ENCODE measurements at regions not wholly inside any gene's neighbourhood (a gene's known extent, or its start where the extent isn't known, plus 50 kb on each side); places are given as distances from the start of the nearest gene placed in this dataset.

DNA sequence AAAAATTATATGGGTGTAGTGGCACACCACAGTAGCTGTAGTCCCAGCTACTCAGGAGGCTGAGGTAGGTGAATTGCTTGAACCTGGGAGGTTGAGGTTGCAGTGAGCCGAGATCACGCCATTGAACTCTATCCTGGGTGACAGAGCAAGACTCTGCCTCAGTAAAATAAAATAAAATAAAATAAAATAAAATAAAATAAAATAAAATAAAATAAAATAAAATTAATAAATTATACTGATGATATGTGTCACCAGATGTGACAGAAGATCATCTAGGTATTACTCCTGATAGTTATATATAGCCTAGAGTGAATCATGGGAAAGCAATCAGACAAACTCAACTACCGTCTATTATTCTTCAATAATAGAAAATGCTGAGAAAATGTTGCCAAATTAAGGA is 972.5 kb downstream of the MRPL39 start:
- TF ChIP-seq, protein P1, sequence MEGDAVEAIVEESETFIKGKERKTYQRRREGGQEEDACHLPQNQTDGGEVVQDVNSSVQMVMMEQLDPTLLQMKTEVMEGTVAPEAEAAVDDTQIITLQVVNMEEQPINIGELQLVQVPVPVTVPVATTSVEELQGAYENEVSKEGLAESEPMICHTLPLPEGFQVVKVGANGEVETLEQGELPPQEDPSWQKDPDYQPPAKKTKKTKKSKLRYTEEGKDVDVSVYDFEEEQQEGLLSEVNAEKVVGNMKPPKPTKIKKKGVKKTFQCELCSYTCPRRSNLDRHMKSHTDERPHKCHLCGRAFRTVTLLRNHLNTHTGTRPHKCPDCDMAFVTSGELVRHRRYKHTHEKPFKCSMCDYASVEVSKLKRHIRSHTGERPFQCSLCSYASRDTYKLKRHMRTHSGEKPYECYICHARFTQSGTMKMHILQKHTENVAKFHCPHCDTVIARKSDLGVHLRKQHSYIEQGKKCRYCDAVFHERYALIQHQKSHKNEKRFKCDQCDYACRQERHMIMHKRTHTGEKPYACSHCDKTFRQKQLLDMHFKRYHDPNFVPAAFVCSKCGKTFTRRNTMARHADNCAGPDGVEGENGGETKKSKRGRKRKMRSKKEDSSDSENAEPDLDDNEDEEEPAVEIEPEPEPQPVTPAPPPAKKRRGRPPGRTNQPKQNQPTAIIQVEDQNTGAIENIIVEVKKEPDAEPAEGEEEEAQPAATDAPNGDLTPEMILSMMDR (IDR thresholded peaks at IDR 0.05; ENCODE audit: extremely low read depth in 1 of 2, insufficient read depth in 1 of 2, low read depth in 1 of 2, low read length in 2 of 2) = no peak
- TF ChIP-seq JUN (IDR thresholded peaks at IDR 0.05; ENCODE audit: borderline replicate concordance, insufficient read depth, insufficient read length, low read depth) = no peak
- no peak for TF ChIP-seq POLR2A (IDR thresholded peaks at IDR 0.05; ENCODE audit: low read depth, low read length)
- TF ChIP-seq POLR2AphosphoS5 (IDR thresholded peaks at IDR 0.05; ENCODE audit: insufficient read depth, low read depth, low read length) = no peak
- TF ChIP-seq GATA2 (IDR thresholded peaks at IDR 0.05; ENCODE audit: insufficient read depth, insufficient read length, low read depth, low read length) = no peak
- TF ChIP-seq, protein P2, sequence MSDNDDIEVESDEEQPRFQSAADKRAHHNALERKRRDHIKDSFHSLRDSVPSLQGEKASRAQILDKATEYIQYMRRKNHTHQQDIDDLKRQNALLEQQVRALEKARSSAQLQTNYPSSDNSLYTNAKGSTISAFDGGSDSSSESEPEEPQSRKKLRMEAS (IDR thresholded peaks at IDR 0.05; ENCODE audit: insufficient read depth, insufficient read length) = no peak
- no peak for TF ChIP-seq EZH2 (IDR thresholded peaks at IDR 0.05; ENCODE audit: borderline replicate concordance, low read depth, low read length, severe bottlenecking)
- no peak for TF ChIP-seq FOS (IDR thresholded peaks at IDR 0.05; ENCODE audit: borderline replicate concordance, insufficient read depth, low read length)

Measured in endothelial cell of umbilical vein (primary cell).